ENCODE measurements at regions not wholly inside any gene's neighbourhood (a gene's known extent, or its start where the extent isn't known, plus 50 kb on each side); places are given as distances from the start of the nearest gene placed in this dataset.

DNA sequence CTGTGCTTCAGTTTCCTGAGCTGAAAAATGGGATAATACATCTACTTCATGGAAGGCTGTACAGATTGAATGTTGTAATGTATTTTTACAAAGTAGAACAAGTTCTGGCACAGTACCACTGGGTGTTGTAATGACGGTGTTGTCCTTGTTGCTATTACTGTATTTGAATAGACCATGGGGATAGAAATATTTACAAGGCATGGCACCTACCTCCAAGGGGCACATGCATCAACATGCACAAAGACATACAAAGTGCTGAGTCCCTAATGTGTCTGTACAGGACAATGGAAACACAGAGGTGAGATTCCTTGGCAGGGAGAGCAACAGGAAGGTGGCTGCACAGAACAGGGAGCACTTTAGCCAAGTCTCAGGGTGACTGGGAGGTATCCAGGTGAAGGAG, 930.6 kb upstream of the TMEM132C start:
- no peak overlapping the region for H3K4me2 ChIP-seq (ENCODE audit: insufficient read depth, low read length)
- H3K27ac ChIP-seq (ENCODE audit: low read depth, low read length): no peak overlapping the region
- no peak for DNase-seq (ENCODE audit: insufficient read length, low spot score, missing footprints)
- no peaks in the 10 kb centered on the region for H3K9me3 ChIP-seq (ENCODE audit: low read depth, low read length)
- no peak overlapping the region for H2AFZ ChIP-seq (ENCODE audit: low read length)
- TF ChIP-seq, protein P1, sequence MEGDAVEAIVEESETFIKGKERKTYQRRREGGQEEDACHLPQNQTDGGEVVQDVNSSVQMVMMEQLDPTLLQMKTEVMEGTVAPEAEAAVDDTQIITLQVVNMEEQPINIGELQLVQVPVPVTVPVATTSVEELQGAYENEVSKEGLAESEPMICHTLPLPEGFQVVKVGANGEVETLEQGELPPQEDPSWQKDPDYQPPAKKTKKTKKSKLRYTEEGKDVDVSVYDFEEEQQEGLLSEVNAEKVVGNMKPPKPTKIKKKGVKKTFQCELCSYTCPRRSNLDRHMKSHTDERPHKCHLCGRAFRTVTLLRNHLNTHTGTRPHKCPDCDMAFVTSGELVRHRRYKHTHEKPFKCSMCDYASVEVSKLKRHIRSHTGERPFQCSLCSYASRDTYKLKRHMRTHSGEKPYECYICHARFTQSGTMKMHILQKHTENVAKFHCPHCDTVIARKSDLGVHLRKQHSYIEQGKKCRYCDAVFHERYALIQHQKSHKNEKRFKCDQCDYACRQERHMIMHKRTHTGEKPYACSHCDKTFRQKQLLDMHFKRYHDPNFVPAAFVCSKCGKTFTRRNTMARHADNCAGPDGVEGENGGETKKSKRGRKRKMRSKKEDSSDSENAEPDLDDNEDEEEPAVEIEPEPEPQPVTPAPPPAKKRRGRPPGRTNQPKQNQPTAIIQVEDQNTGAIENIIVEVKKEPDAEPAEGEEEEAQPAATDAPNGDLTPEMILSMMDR (IDR thresholded peaks at IDR 0.05; ENCODE audit: extremely low read depth, low read depth, low read length): no peak
- no peak overlapping the region for H3K4me3 ChIP-seq (ENCODE audit: insufficient read depth, low read length)
- H3K4me1 ChIP-seq (ENCODE audit: insufficient read depth, low read length): no peaks in the 10 kb centered on the region
- H3K27me3 ChIP-seq (ENCODE audit: insufficient read depth, low read length): peaks cover 3% of the 10 kb centered on the region
- H3K36me3 ChIP-seq (ENCODE audit: insufficient read depth, low read length): no peaks in the 10 kb centered on the region
- no peaks in the 10 kb centered on the region for H3K79me2 ChIP-seq (ENCODE audit: insufficient read depth, low read length)
- no peaks in the 10 kb centered on the region for H4K20me1 ChIP-seq (ENCODE audit: insufficient read depth, low read length)

DNA sequence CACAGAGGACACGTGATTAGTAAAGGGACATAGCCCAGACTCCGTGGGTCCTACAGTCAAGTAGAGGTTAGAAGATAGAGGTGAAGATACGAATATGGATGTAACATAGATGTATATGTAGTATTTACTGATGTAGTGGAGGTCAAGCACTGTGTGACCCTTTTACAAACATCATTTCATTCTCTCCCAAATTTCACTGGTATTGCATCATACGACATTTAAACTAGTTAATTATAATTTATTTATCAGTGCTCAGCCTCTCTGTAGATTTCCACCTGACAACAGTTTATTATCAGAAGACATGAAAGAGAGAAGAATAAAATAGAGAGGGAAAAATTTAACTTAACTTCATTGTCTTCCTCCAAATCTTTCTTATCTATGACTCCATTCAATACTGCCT, 927.9 kb upstream of the TMEM132C start:
- no peak for DNase-seq (ENCODE audit: insufficient read length, low spot score, missing footprints)
- Histone ChIP-seq H2AFZ (ENCODE audit: low read length) (no peak overlapping the region), H3K36me3 (ENCODE audit: insufficient read depth, low read length) (no peaks in the 10 kb centered on the region), H4K20me1 (ENCODE audit: insufficient read depth, low read length) (no peaks in the 10 kb centered on the region), H3K9me3 (ENCODE audit: low read depth, low read length) (no peaks in the 10 kb centered on the region), H3K4me3 (ENCODE audit: insufficient read depth, low read length) (no peak overlapping the region), H3K4me2 (ENCODE audit: insufficient read depth, low read length) (no peak overlapping the region), H3K27me3 (ENCODE audit: insufficient read depth, low read length) (peaks cover 3% of the 10 kb centered on the region), H3K4me1 (ENCODE audit: insufficient read depth, low read length) (no peaks in the 10 kb centered on the region), H3K27ac (ENCODE audit: low read depth, low read length) (no peak overlapping the region), H3K79me2 (ENCODE audit: insufficient read depth, low read length) (no peaks in the 10 kb centered on the region)
- TF ChIP-seq, protein P1 (IDR thresholded peaks at IDR 0.05; ENCODE audit: extremely low read depth, low read depth, low read length): no peak

DNA sequence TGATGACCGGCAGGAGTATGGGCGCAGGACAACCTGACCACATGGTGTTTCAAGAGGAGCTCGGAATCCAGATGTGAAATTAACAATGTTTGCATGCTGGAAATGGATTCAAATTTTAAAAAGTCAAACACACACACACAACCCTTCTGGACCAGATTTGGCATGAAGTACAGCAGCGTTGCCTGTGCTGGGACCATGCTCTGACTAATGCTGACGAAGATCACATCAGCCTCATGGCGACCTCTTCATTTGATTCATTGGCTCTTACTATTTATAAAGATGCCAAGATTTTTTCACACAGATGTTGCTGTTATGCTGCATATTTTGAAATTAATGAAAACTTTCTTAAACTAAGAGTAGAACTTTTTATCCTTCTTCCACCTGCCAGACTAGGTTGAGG, 926.6 kb upstream of the TMEM132C start:
- no peak overlapping the region for H3K4me2 ChIP-seq (ENCODE audit: insufficient read depth, low read length)
- TF ChIP-seq, protein P1 (IDR thresholded peaks at IDR 0.05; ENCODE audit: extremely low read depth, low read depth, low read length): no peak
- H3K4me1 ChIP-seq (ENCODE audit: insufficient read depth, low read length): no peaks in the 10 kb centered on the region
- no peaks in the 10 kb centered on the region for H4K20me1 ChIP-seq (ENCODE audit: insufficient read depth, low read length)
- no peaks in the 10 kb centered on the region for H3K36me3 ChIP-seq (ENCODE audit: insufficient read depth, low read length)
- no peak overlapping the region for H3K4me3 ChIP-seq (ENCODE audit: insufficient read depth, low read length)
- no peaks in the 10 kb centered on the region for H3K79me2 ChIP-seq (ENCODE audit: insufficient read depth, low read length)
- H3K27ac ChIP-seq (ENCODE audit: low read depth, low read length): no peak overlapping the region
- peaks cover 3% of the 10 kb centered on the region for H3K27me3 ChIP-seq (ENCODE audit: insufficient read depth, low read length)
- DNase-seq (ENCODE audit: insufficient read length, low spot score, missing footprints): no peak
- H2AFZ ChIP-seq (ENCODE audit: low read length): no peak overlapping the region
- H3K9me3 ChIP-seq (ENCODE audit: low read depth, low read length): no peaks in the 10 kb centered on the region

DNA sequence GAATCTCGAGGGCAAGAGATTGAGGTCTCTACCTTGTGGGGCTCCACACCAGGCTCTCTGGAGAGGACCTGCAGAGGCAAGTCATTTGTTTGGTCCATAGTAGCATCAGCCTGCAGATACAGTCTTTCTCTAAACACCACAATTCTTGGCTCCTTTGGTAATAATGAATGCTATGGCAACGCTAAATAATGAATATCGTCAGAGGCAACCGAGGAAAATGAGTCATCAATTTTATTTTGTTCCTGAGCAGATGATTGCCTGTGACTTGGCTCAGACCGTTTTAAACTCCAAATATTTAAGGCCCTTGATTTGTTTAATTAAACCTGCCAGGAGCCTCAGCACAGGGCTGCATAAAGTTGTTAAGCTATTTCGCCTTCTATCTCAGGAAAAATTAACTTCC, 924.1 kb upstream of the TMEM132C start:
- Histone ChIP-seq H3K27me3 (ENCODE audit: insufficient read depth, low read length) (peaks cover 4% of the 10 kb centered on the region), H3K9me3 (ENCODE audit: low read depth, low read length) (no peaks in the 10 kb centered on the region), H3K4me2 (ENCODE audit: insufficient read depth, low read length) (no peak overlapping the region), H3K36me3 (ENCODE audit: insufficient read depth, low read length) (no peaks in the 10 kb centered on the region), H3K27ac (ENCODE audit: low read depth, low read length) (no peak overlapping the region), H2AFZ (ENCODE audit: low read length) (no peak overlapping the region), H3K4me1 (ENCODE audit: insufficient read depth, low read length) (no peaks in the 10 kb centered on the region), H3K4me3 (ENCODE audit: insufficient read depth, low read length) (no peak overlapping the region), H3K79me2 (ENCODE audit: insufficient read depth, low read length) (no peaks in the 10 kb centered on the region), H4K20me1 (ENCODE audit: insufficient read depth, low read length) (no peaks in the 10 kb centered on the region)
- DNase-seq (ENCODE audit: insufficient read length, low spot score, missing footprints): no peak
- TF ChIP-seq, protein P1 (IDR thresholded peaks at IDR 0.05; ENCODE audit: extremely low read depth, low read depth, low read length): no peak
